ENCODE measurements at regions not wholly inside any gene's neighbourhood (a gene's known extent, or its start where the extent isn't known, plus 50 kb on each side); places are given as distances from the start of the nearest gene placed in this dataset.
"Not testable (repeated sequence)": the region's sequence is repeated elsewhere in the genome, so short reads cannot be mapped to it uniquely, and the experiment has no call there.

DNA sequence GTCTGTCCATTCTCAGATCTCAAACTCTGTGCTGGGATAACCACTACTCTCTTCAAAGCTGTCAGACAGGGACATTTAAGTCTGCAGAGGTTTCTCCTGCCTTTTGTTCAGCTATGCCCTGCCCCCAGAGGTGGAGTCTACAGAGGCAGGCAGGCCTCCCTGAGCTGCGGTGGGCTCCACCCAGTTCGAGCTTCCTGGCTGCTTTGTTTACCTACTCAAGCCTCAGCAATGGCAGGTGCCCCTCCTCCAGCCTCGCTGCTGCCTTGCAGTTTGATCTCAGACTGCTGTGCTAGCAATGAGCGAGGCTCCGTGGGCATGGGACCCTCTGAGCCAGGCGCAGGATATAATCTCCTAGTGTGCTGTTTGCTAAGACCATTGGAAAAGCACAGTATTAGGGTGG, 53.1 kb upstream of the HUNK start:
- H3K27ac ChIP-seq (ENCODE audit: low read length); H3K4me1 ChIP-seq (ENCODE audit: control insufficient read depth, insufficient read depth, low read length); ATAC-seq; DNase-seq; intact Hi-C loops (cut with DNase I); H3K4me3 ChIP-seq (ENCODE audit: low read length); H3K9me3 ChIP-seq (ENCODE audit: control insufficient read depth, low read length); H3K27me3 ChIP-seq (ENCODE audit: control insufficient read depth, insufficient read depth): not testable (repeated sequence)
- 87% methylated on average over 6 of the region's 6 CpGs for WGBS

DNA sequence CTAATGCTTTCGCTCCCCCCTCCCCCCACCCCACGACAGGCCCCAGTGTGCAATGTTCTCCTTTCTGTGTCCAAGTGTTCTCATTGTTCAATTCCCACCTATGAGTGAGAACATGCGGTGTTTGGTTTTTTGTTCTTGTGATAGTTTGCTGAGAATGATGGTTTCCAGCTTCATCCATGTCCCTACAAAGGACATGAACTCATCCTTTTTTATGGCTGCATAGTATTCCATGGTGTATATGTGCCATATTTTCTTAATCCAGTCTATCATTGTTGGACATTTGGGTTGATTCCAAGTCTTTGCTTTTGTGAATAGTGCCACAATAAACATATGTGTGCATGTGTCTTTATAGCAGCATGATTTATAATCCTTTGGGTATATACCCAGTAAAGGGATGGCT, 58.5 kb upstream of the HUNK start:
- WGBS, result 83% methylated on average over 3 of the region's 3 CpGs
- DNase-seq; H3K27ac ChIP-seq (ENCODE audit: low read length); ATAC-seq; H3K4me3 ChIP-seq (ENCODE audit: low read length); intact Hi-C loops (cut with DNase I); H3K9me3 ChIP-seq (ENCODE audit: control insufficient read depth, low read length); H3K27me3 ChIP-seq (ENCODE audit: control insufficient read depth, insufficient read depth); H3K4me1 ChIP-seq (ENCODE audit: control insufficient read depth, insufficient read depth, low read length): not testable (repeated sequence)

GRCh38 chr21:31813862-31814261, 59.0 kb upstream of the HUNK start:
- Histone ChIP-seq H3K27me3 (ENCODE audit: control insufficient read depth, insufficient read depth) (no peaks in the 10 kb centered on the region), H3K4me3 (ENCODE audit: low read length) (no peak overlapping the region), H3K9me3 (ENCODE audit: control insufficient read depth, low read length) (no peaks in the 10 kb centered on the region), H3K4me1 (ENCODE audit: control insufficient read depth, insufficient read depth, low read length) (no peaks in the 10 kb centered on the region), H3K27ac (ENCODE audit: low read length) (no peak overlapping the region)
- DNase-seq (no peak), ATAC-seq (no peak)
- WGBS, result 97% methylated on average over 1 of the region's 1 CpG
- intact Hi-C loops (cut with DNase I), result no loop called here

- intact Hi-C loops (cut with DNase I), result no loop called here
- Histone ChIP-seq H3K27ac (ENCODE audit: low read length) (no peak overlapping the region), H3K4me3 (ENCODE audit: low read length) (no peak overlapping the region), H3K27me3 (ENCODE audit: control insufficient read depth, insufficient read depth) (no peaks in the 10 kb centered on the region), H3K4me1 (ENCODE audit: control insufficient read depth, insufficient read depth, low read length) (no peaks in the 10 kb centered on the region), H3K9me3 (ENCODE audit: control insufficient read depth, low read length) (no peaks in the 10 kb centered on the region)
- DNase-seq (no peak), ATAC-seq (no peak)
- 56% methylated on average over 5 of the region's 5 CpGs for WGBS
These were observed 68.8 kb upstream of the HUNK start for GRCh38 chr21:31804008-31804394.

GRCh38 chr21:31803039-31804007, 69.5 kb upstream of the HUNK start:
- no peak for ATAC-seq
- DNase-seq, result no peak
- 85% methylated on average over 20 of the region's 20 CpGs for WGBS
- Histone ChIP-seq H3K4me3 (ENCODE audit: low read length) (no peak overlapping the region), H3K4me1 (ENCODE audit: control insufficient read depth, insufficient read depth, low read length) (no peaks in the 10 kb centered on the region), H3K9me3 (ENCODE audit: control insufficient read depth, low read length) (no peaks in the 10 kb centered on the region), H3K27ac (ENCODE audit: low read length) (no peak overlapping the region), H3K27me3 (ENCODE audit: control insufficient read depth, insufficient read depth) (no peaks in the 10 kb centered on the region)
- intact Hi-C loops (cut with DNase I), result no loop called here

- H3K27me3 ChIP-seq (ENCODE audit: control insufficient read depth, insufficient read depth), result no peaks in the 10 kb centered on the region
- WGBS, result 38% methylated on average over 7 of the region's 7 CpGs
- intact Hi-C loops (cut with DNase I), result no loop called here
These were observed 70.4 kb upstream of the SCAF4 start for GRCh38 chr21:31802331-31802730.

DNA sequence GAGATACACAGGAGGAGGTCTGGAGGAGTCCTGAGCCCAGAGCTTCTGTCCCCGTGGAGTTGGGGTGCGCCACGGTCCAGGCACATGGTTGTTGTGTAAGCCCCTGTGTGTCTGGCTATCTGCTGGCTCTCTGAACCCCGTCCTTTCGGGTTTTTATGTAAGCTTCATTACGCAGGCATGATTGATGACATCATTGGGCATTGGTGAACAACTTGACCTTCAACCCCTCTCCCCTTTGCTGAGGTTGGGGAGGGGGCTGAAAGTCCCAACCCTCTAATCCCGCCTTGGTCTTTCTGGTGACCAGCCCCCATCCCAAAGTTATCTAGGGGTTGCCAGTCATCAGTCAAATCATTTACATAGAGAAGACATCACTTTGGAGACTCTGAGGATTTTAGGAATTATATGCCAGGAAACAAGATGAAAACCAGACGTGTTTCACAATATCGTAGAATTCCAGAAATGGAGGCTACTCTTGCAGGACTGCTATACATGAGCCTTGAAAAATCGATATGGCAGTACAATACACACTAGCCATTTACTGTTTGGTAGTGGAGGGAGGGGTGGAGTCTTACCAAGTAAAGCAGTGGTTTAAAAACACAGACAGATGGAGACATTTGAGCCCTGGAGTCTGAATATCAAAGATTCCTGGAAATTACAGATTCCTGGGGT, 69.8 kb upstream of the SCAF4 start:
- intact Hi-C loops (cut with DNase I), result no loop called here
- H3K9me3 ChIP-seq (ENCODE audit: control insufficient read depth, low read length), result no peaks in the 10 kb centered on the region
- no peaks in the 10 kb centered on the region for H3K4me1 ChIP-seq (ENCODE audit: control insufficient read depth, insufficient read depth, low read length)
- ATAC-seq (no peak), DNase-seq (no peak)
- H3K4me3 ChIP-seq (ENCODE audit: low read length), result no peak overlapping the region
- H3K27ac ChIP-seq (ENCODE audit: low read length), result no peak overlapping the region
- no peaks in the 10 kb centered on the region for H3K27me3 ChIP-seq (ENCODE audit: control insufficient read depth, insufficient read depth)
- WGBS, result 73% methylated on average over 10 of the region's 10 CpGs

More at GRCh38 chr21:31802331-31802730, 70.4 kb upstream of the SCAF4 start:
- ATAC-seq (no peak), DNase-seq (no peak)
- Histone ChIP-seq H3K4me1 (ENCODE audit: control insufficient read depth, insufficient read depth, low read length) (no peaks in the 10 kb centered on the region), H3K9me3 (ENCODE audit: control insufficient read depth, low read length) (no peaks in the 10 kb centered on the region), H3K4me3 (ENCODE audit: low read length) (no peak overlapping the region), H3K27ac (ENCODE audit: low read length) (no peak overlapping the region)

DNA sequence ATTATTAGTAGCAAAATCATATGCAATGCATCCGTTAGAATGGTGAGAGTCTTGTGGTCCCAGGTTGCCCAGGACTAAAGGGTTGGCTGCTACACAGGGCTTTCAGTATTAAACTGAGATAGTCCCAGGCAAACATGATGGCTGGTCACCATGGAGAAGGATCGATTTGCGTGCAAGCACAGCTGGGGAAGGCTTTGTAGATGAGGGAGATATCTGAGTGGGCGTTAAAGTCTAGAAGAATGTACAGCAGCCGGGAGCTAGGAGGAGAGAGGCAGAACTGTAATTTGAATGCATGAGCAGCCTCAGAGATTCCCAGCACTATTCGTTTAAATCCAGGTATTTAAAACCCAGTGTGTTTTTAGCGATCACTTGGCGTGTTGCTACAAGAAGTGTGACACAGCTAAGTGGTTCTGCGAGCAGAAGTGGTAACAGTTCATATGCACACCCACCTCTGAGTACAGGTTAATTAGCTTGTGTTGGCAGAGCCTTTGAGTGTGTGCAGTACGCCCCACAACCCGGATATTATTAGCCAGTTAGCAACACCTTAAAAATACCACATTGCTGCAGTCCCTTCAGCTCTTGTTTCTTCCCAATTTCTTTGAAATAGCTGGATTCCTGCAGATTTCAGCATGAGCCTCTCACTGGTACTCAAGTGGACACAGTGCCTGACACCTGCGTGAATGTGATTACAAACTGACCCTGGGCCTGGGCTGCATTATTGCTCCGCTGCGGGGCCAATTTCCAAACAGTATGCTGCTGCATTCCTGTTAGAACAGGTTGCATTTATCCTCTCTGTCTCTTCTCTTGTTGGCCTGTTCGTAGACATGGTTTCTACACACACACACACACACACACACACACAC, 67.2 kb upstream of the SCAF4 start:
- ATAC-seq (no peak), DNase-seq (no peak)
- Histone ChIP-seq H3K4me1 (ENCODE audit: control insufficient read depth, insufficient read depth, low read length) (no peaks in the 10 kb centered on the region), H3K27me3 (ENCODE audit: control insufficient read depth, insufficient read depth) (no peaks in the 10 kb centered on the region), H3K9me3 (ENCODE audit: control insufficient read depth, low read length) (no peaks in the 10 kb centered on the region), H3K4me3 (ENCODE audit: low read length) (no peak overlapping the region), H3K27ac (ENCODE audit: low read length) (no peak overlapping the region)
- 55% methylated on average over 15 of the region's 15 CpGs for WGBS
- intact Hi-C loops (cut with DNase I), result no loop called here

- Histone ChIP-seq H3K4me3 (ENCODE audit: low read length) (no peak overlapping the region), H3K9me3 (ENCODE audit: control insufficient read depth, low read length) (no peaks in the 10 kb centered on the region), H3K4me1 (ENCODE audit: control insufficient read depth, insufficient read depth, low read length) (no peaks in the 10 kb centered on the region), H3K27me3 (ENCODE audit: control insufficient read depth, insufficient read depth) (no peaks in the 10 kb centered on the region), H3K27ac (ENCODE audit: low read length) (no peak overlapping the region)
- intact Hi-C loops (cut with DNase I), result no loop called here
- DNase-seq (no peak), ATAC-seq (no peak)
- 51% methylated on average over 3 of the region's 3 CpGs for WGBS
These were observed 64.1 kb upstream of the SCAF4 start for GRCh38 chr21:31795992-31796391.

GRCh38 chr21:31790420-31790819, 58.5 kb upstream of the SCAF4 start:
- intact Hi-C loops (cut with DNase I); H3K4me1 ChIP-seq (ENCODE audit: control insufficient read depth, insufficient read depth, low read length); H3K27ac ChIP-seq (ENCODE audit: low read length); H3K27me3 ChIP-seq (ENCODE audit: control insufficient read depth, insufficient read depth); ATAC-seq; H3K4me3 ChIP-seq (ENCODE audit: low read length); DNase-seq; H3K9me3 ChIP-seq (ENCODE audit: control insufficient read depth, low read length): not testable (repeated sequence)
- WGBS, result 93% methylated on average over 5 of the region's 5 CpGs

Data from right cardiac atrium (tissue), 5 donors.